CD4-positive, alpha-beta T cell treated with Interleukin-17A for 4 hours (primary cell): ENCODE measurements at regions not wholly inside any gene's neighbourhood (a gene's known extent, or its start where the extent isn't known, plus 50 kb on each side); places are given as distances from the start of the nearest gene placed in this dataset.

Experiments
- DNase-seq: peaks from one replicate; pipeline ENCODE4 v3.0.0-alpha.2; 2020; ENCODE audit warnings: mixed read lengths

GRCh38 chr3:10555263-10555662, 49.9 kb upstream of the ATP2B2 start:
- DNase-seq, result no peak

- no peak for DNase-seq
Observed at GRCh38 chr3:10556312-10556711, 50.9 kb upstream of the ATP2B2 start.

- DNase-seq, result no peak
Observed at GRCh38 chr3:10557250-10557649, 51.9 kb upstream of the ATP2B2 start.

GRCh38 chr3:10557781-10558373, 52.5 kb upstream of the ATP2B2 start:
- DNase-seq, result peak; percentile 14

- DNase-seq, result no peak
Observed at GRCh38 chr3:10558736-10559135, 53.4 kb upstream of the ATP2B2 start.

- no peak for DNase-seq
Observed at GRCh38 chr3:10560060-10560861, 54.9 kb upstream of the ATP2B2 start.

- DNase-seq, result no peak
Observed at GRCh38 chr3:10561162-10561945, 56.0 kb upstream of the ATP2B2 start.

- no peak for DNase-seq
Observed at GRCh38 chr3:10561946-10562560, 56.7 kb upstream of the ATP2B2 start.

GRCh38 chr3:10563396-10563795, 58.0 kb upstream of the ATP2B2 start:
- no peak for DNase-seq

GRCh38 chr3:10565814-10566213, 60.4 kb upstream of the ATP2B2 start:
- no peak for DNase-seq

- DNase-seq, result no peak
Observed at GRCh38 chr3:10566451-10566850, 61.1 kb upstream of the ATP2B2 start.

- DNase-seq, result no peak
Observed at GRCh38 chr3:10568549-10568948, 63.2 kb upstream of the ATP2B2 start.

- no peak for DNase-seq
Observed at GRCh38 chr3:10570196-10570946, 65.0 kb upstream of the ATP2B2 start.

- DNase-seq, result no peak
Observed at GRCh38 chr3:10574101-10574620, 68.8 kb upstream of the ATP2B2 start.

GRCh38 chr3:10575601-10576160, 70.3 kb upstream of the ATP2B2 start:
- DNase-seq, result no peak

- no peak for DNase-seq
Observed at GRCh38 chr3:10577486-10577885, 72.1 kb upstream of the ATP2B2 start.

GRCh38 chr3:10580426-10580825, 75.0 kb upstream of the ATP2B2 start:
- no peak for DNase-seq

- DNase-seq, result no peak
Observed at GRCh38 chr3:10581251-10581650, 75.9 kb upstream of the ATP2B2 start.

- DNase-seq, result no peak
Observed at GRCh38 chr3:10581716-10582115, 76.3 kb upstream of the ATP2B2 start.

GRCh38 chr3:10582733-10583132, 77.3 kb upstream of the ATP2B2 start:
- DNase-seq, result no peak

GRCh38 chr3:10583798-10584708, 78.7 kb upstream of the ATP2B2 start:
- no peak for DNase-seq
